ENCODE measurements at regions not wholly inside any gene's neighbourhood (a gene's known extent, or its start where the extent isn't known, plus 50 kb on each side); places are given as distances from the start of the nearest gene placed in this dataset.

- TF ChIP-seq CTCF (IDR thresholded peaks at IDR 0.05; ENCODE audit: low read depth, low read length) (no peak), POLR2A (IDR thresholded peaks at IDR 0.05; ENCODE audit: extremely low read depth, insufficient read length) (no peak)
Measured at GRCh38 chr1:218847089-218847768, 326.4 kb upstream of the LYPLAL1 start.

All from NB4 (cell line).